AG04449 (cell line): ENCODE measurements at regions not wholly inside any gene's neighbourhood (a gene's known extent, or its start where the extent isn't known, plus 50 kb on each side); places are given as distances from the start of the nearest gene placed in this dataset.

Experiments used
- CTCF ChIA-PET: fragments of 350-600 bp; formaldehyde crosslinking; extraction: SDS; loops from one replicate; lab custom pipeline; 2021; ENCODE audit warnings: antibody characterized with exemption; lab: Yijun Ruan, JAX
- POLR2A ChIA-PET: fragments of 400-600, 350-600 bp; formaldehyde crosslinking; extraction: SDS; loops from one replicate; lab custom pipeline; 2020; ENCODE audit warnings: antibody characterized with exemption, inconsistent platforms; lab: Yijun Ruan, JAX
- DNase-seq: peaks from one replicate; pipeline ENCODE4 v3.0.0-alpha.2; 2010; ENCODE audit warnings: low read depth, low spot score
- H3K4me3 ChIP-seq: 2 replicates; pipeline ENCODE4 v1.5.1; 2011; ENCODE audit warnings: low read depth, mild to moderate bottlenecking, control low read depth, low read length
- TF ChIP-seq, protein P1 (sequence below): IDR thresholded peaks from one replicate; pipeline ENCODE4 v1.5.1; 2011; ENCODE audit warnings: mild to moderate bottlenecking, moderate library complexity, low read length, control low read depth, inconsistent platforms; ENCODE audit not compliant: insufficient read depth; ENCODE audit errors: missing control alignments

DNA sequence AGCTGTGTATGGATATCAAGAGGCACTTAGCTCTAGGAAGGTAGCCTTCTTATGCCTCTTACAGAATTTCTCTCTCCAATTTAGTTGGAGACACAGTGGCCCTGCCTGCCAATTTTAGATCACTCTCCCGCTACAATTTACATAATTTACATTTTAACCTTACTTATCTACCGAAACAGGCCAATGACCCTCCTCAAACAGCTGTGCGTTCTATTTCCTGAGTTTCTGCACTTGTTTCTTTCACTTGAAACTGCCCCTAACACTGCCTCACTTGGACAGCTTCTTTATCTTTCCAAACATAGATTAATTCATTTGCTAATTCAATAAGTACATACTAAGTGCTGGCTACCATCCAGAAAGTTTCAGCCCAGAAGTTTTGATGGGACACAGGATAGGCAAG is 52.9 kb upstream of the HDDC2 start:
- CTCF ChIA-PET, result no interaction called here
- DNase-seq, result no peak
- POLR2A ChIA-PET, result no interaction called here
- H3K4me3 ChIP-seq, result no peak overlapping the region
- TF ChIP-seq, protein P1, sequence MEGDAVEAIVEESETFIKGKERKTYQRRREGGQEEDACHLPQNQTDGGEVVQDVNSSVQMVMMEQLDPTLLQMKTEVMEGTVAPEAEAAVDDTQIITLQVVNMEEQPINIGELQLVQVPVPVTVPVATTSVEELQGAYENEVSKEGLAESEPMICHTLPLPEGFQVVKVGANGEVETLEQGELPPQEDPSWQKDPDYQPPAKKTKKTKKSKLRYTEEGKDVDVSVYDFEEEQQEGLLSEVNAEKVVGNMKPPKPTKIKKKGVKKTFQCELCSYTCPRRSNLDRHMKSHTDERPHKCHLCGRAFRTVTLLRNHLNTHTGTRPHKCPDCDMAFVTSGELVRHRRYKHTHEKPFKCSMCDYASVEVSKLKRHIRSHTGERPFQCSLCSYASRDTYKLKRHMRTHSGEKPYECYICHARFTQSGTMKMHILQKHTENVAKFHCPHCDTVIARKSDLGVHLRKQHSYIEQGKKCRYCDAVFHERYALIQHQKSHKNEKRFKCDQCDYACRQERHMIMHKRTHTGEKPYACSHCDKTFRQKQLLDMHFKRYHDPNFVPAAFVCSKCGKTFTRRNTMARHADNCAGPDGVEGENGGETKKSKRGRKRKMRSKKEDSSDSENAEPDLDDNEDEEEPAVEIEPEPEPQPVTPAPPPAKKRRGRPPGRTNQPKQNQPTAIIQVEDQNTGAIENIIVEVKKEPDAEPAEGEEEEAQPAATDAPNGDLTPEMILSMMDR, result no peak

DNA sequence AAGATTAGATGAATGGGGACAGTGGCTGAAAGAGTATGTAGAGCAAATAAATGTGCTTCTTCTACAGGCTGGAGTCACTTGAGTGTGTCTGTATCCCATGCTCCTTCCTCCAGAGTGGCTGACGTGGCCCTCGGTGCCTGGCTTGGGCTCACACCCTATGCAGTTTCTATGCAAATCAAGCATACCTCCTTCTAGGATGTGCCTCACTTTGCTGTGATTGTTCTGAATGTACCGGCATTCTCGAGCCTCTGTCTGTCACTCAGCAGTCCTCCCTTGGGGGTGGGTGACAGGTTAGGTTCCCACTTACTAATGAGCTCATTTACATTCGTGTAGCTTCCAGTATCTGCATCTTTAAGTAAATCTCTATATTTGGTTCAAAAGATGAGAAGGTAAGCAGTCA is 55.1 kb upstream of the HDDC2 start:
- CTCF ChIA-PET, result no interaction called here
- POLR2A ChIA-PET, result no interaction called here
- no peak overlapping the region for H3K4me3 ChIP-seq
- TF ChIP-seq, protein P1, result no peak
- DNase-seq, result no peak

GRCh38 chr6:125357515-125358256 is 55.9 kb upstream of the HDDC2 start:
- CTCF ChIA-PET, result no interaction called here
- no peak for DNase-seq
- POLR2A ChIA-PET, result no interaction called here
- no peak overlapping the region for H3K4me3 ChIP-seq
- TF ChIP-seq, protein P1, result no peak

- ChIA-PET POLR2A (no interaction called here), CTCF (no interaction called here)
- no peak for DNase-seq
- H3K4me3 ChIP-seq, result no peak overlapping the region
- TF ChIP-seq, protein P1, result no peak
Measured at GRCh38 chr6:125358898-125359297, 57.1 kb upstream of the HDDC2 start.

- POLR2A ChIA-PET, result no interaction called here
- CTCF ChIA-PET, result no interaction called here
- H3K4me3 ChIP-seq, result no peak overlapping the region
- DNase-seq, result no peak
- TF ChIP-seq, protein P1, result no peak
Measured at GRCh38 chr6:125361868-125362267, 60.1 kb upstream of the HDDC2 start.

GRCh38 chr6:125363039-125363823 is 61.5 kb upstream of the HDDC2 start:
- TF ChIP-seq, protein P1, result no peak
- POLR2A ChIA-PET, result no interaction called here
- no peak for DNase-seq
- CTCF ChIA-PET, result no interaction called here
- H3K4me3 ChIP-seq, result peak overlapping the region; percentile 56
